HG02759 (cell line): ENCODE measurements at regions not wholly inside any gene's neighbourhood (a gene's known extent, or its start where the extent isn't known, plus 50 kb on each side); places are given as distances from the start of the nearest gene placed in this dataset.

Source experiments
- ATAC-seq: cut with Tn5 transposase; IDR thresholded peaks from one replicate; pipeline ENCODE4 v1.9.1; 2021; ENCODE audit warnings: mild to moderate bottlenecking, moderate library complexity; ENCODE audit not compliant: unreplicated experiment

DNA sequence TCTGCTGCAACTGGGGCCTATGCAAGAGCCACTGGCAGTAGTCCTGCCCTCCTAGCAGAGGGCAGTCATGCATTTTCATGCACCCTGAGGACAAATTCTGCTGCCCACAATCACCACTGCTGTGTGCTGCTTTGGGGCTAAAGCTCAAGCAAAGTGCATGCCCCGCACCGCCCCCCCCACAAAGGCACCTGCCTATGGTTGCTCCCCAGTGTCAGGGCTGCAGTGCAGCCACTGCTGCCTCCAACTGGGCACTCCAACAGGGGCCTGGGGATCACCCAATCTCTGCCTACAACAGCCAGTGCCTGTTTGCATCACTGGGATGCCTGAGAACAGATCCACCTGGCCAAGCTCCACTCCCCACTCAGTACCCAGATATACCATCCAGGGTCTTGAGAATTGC lies 417.0 kb downstream of the HTR7 start:
- no peak for ATAC-seq

DNA sequence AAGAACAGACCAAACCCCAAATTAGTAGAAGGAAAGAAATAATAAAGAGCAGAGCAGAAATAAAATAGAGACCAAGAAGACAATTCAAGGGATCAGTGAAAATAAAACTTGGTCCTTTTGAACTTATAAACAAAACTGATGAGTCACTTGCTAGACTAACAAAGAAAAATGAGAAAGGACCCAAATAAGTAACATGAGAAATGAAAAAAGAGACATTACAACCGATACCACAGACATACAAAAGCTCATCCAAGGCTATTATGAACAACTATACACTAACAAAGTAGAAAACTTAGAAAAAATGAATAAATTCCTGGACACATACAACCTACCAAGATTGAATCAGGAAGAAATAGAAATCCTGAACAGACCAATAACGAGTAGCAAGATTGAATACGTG lies 414.5 kb downstream of the HTR7 start:
- ATAC-seq = no peak

DNA sequence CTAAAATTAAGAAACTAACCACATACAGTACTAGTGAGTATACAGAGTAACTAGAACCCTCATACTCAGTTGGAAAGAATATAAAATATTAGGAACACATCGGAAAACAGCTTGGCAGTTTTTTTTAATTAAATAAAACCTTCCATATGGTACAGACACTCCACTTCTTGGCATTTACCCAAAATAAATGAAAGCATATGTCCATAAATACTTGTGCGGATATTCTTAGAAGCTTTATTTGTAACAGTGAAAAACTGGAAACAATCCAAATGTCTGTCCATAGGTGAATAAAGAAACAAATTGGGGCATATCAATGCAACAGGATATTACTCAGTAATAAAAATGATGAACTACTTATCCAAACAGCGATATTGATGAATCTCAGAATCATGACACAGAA lies 410.0 kb downstream of the HTR7 start:
- ATAC-seq = no peak

DNA sequence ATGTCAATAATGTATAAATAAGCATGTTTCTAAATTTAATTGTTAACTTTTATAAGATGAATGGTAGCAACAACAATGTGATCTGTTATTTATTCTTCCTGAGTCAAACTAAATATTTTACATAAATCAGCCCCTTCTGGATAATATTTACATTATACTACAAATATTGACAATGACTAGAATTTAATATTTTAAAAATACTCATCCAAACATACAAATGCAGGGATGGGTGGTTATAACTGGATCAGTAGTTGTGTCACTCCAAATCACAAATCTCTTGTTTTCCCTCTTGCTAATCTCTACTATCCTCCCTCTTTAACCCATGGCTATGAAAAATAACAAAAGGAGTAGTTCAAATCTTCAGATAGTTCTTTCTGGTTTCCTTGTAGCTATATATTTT lies 407.0 kb downstream of the HTR7 start:
- no peak for ATAC-seq

DNA sequence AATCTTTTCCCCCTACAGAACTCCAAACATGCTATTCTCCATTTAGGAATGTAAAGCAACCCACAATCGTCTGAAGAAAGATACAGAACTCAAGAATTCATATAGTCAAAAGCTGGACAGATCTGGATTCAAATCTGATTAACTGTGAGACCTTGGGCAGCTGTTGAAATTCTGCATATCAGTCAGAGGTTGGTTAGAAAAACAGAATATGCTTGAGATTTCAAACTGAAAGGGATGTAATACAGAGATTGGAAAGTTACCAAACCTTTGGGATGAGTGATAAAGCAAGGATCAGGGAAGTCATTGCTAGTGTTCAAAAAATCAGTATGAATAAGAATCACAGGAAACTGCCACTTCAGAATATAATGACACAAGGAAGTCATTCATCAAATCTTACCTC lies 406.6 kb downstream of the HTR7 start:
- no peak for ATAC-seq

DNA sequence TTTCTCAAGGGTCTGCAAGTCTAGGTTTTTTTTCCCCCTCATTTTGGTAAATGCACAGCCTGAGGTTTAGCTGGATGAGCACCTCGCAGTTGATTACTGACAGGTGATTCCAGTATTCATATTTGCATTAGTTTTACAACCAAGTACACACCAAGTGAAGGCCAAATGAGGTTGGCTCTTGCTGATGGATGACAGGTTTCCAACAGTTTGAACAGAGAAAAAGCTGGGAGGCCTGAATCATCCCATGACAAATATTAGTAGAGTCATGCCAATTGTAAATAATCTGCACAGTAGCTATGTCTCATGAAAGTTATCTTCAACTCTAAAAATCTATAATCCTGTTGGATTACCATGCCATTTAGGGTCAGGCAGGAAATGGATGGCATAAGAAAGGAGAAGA lies 399.8 kb downstream of the HTR7 start:
- ATAC-seq = no peak

DNA sequence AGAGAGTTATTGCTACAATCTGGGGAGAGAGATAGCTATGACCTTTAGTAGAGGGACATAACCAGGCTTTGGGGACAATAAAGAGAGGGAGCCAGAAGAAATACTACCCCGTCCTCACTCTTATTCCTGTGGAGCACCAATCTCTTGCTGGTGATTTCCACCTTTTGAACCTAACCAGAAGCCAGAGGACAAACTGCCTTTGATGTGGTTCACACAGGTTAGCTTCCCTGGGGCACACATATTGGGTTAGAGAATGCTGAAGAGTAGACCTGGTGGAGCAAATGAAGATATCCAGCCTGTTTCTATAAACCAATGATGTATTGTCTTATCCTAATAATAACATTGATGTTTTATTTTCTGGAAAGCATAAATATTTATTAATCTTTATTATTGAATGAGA lies 399.3 kb downstream of the HTR7 start:
- ATAC-seq = no peak

DNA sequence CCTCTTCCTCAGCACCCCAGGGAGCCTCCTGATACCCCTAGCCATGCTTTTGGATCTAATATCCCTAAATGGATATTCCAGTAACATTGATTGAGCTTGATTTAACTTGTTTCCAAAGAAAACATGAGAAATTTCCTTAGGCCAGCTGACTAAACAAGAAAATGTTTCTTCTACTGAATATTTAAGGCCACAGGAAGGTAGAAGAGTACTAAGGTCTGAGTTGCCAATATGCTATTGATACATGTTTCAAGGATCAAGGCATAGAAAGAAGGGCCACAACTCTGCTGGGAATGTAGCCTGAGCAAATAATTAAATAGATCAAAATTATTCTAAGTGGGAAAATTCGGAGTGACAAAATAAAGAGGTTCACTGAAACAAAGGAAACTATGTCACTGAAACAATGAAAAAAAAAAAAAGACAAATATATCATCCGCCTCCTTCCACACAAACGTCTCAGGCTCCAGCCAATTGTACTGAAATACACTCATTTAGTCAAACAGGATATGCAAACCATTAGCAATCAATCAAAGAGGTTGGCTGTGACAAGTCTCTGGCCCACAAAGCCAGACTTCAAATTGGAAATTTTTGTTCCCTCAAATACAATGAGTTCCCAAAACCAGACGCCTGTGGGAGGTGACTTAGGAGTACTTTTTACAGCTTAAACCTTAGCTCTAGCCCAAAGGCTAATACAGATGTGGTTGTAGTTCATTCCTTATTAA lies 396.2 kb downstream of the HTR7 start:
- ATAC-seq = no peak

DNA sequence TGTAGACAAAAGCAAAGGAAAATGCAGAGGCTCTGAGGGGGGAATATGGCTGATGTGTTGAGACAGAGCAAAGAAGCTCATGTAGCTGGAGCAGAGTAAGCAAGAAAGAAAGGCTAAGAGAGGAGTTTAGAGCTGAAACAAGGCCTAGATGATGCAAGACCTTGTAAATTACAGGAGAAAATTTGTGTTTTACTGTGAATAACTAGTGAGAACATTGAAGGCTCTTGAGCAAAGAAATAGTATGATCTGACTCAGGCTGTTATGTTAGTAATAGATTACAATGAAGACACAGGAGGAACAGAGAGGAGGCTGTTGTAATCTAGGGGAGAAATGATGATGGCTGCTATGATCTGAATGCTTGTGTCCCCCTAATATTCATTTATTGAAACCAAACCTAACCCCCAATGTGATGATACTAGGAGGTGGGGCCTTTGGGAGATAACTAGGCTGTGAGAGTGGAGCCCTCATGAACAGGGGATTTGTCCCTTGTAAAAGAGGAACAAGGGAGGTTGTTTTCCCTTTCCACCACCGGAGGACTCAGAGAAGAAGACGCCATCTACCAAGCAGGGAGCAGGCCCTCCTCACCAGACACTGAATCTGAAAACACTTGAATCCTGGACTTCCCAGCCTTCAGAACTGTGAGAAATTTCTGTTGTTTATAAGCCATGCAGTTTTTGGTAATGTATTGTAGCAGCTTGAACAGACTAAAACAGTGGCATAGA lies 394.9 kb downstream of the HTR7 start:
- no peak for ATAC-seq

DNA sequence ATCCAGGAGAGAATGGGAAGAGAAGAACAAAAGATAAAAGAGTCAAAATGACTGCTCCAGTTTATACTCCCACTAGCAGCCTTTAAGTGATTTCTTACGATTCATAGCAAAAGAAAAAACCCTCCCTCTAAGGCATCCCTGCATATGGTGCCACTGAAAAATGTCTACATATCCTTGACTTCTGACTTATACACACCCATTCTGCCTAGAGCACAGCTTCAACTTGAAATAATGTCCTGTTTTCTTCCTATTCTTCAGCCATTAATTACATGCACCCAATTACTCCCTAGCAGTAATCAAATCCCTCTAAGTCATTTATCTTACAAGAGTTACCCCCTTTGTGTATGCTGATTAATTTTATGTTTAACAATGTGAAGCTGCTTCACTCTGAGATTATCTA lies 393.5 kb downstream of the HTR7 start:
- ATAC-seq = no peak

DNA sequence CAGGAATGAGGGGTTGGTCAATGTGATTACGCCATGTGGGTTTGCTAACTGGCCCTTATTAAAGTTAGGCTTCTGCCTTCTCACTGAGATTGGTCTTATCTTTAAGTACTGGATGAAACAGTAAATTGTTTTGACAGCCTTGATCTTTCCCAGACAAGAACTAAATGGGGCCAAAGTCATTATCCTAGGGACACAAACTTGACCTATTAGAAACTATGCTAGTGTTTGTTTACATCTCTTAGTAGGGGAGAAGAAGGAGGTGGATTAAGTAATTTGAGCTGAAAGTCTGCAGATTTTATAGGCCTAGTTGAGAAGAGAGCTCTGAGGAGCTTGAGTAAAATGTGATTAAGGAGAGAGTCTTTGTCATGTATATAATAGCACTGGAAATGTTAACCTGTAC lies 386.9 kb downstream of the HTR7 start:
- no peak for ATAC-seq

DNA sequence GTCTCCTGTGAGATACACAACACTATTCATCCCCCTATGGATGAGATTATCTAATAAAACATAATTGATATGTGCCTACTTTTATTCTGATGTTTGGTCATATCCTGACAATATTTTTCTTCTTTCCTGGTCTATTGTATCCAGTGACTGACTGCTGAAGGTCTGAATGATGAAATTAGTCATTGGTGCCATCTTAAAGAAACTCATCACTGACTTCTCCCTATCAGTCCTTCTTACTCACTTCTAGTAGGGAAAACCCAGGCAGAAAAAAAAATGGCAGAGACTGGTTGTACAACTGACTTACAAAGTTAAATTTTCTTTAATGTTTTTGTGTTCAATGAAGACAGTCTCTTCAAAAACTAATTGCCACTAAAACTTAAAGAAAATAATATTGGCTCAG lies 377.4 kb downstream of the HTR7 start:
- ATAC-seq = no peak

DNA sequence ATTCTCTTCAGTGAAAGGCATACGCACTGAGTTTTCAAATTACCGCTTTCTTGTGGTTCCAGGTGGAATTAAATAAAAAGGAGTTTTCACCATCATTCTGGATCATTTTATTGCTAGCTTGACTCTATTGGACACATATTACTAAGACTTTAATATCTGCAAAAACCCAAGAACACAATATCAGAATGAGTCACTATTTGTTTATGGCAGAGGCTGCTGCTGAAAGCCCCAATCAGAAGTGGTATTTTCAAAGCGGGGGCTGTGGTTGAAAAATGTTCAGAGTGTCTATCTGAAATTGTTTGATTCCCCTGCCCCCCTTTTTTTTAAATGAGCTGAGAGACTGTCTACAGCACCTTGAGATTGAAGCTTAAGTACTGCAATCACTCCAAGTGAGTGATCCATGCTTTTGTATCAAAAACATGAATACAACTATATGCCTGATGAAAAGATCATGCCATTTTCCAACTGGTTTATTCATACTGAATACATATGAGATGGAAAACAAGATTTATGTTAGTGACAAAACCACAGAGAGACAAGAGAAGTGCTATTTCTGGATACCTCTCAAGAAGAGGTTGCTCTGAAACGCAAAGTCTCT lies 376.4 kb downstream of the HTR7 start:
- no peak for ATAC-seq

DNA sequence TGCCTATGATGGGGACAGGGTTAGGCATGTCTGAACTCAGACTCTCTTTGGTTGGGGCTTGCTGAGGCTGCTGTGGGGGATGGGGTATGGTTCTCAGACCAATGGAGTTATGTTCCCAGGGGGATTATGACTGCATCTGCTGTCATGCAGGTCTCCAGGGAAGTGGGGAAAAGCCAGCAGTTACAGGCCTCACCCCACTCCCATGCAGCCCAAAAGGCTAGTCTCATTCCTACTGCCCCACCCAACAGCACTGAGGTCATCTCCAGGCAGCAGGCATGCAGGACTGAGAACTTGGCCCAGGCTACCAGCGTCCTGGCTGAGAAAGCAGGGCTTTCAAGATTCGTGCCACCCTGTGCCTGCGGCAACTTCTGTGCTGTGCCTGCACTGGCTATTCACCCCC lies 373.3 kb downstream of the HTR7 start:
- no peak for ATAC-seq

DNA sequence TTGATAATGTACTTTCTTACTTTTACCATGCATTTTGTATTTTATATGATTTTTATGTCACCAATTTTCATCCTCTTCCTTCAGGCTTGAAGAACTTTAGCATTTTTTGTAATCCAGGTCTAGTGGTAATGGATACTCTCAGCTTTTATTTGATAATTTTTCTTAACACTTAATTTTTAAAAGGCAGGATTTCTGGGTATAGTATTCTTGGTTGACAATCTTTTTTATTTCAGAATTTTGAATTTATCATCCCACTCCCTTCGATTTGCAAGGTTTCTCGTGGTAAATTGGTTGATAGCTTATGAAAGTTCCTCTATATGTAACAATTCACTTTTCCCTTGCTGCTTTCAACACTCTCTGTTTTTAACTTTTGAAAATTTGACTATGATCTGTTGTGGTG lies 363.7 kb downstream of the HTR7 start:
- no peak for ATAC-seq

DNA sequence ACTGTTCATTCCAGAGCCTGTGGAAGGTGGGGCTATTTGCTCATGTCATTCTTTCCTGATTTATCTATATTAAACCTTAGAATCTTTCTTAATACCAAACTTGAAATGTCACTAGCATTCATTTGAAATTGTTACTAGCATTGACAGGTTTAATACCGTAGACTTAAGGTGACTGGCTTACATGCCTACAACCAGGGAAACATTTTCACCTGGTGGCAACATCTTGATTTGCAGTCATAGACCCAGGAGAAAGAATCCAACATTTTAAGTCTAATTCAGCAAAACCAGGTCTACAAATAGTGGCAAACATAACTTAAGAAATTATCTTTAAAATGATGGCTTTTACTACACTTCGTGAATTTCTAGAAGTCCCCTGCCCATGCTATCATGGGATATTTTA lies 353.7 kb downstream of the HTR7 start:
- ATAC-seq = no peak

DNA sequence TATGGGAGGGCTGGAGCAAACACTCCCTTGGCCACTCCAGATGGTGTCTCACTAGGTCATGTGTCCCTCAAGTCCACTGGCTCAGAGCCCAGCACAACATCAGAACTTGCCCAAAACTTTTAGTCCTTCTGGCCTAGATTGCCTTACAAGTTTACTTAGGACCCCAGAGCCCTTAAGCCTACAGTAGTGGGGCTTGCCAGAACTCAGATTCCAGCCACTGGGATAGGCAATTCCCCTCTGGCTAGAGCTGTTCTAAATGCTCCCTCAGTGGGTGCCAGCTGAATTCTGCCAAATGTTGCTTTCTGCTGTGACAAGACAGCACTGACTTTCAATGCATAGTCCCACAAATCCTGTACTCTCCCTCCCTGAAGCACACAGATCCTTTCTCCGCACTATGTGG lies 331.1 kb downstream of the HTR7 start:
- ATAC-seq = no peak

DNA sequence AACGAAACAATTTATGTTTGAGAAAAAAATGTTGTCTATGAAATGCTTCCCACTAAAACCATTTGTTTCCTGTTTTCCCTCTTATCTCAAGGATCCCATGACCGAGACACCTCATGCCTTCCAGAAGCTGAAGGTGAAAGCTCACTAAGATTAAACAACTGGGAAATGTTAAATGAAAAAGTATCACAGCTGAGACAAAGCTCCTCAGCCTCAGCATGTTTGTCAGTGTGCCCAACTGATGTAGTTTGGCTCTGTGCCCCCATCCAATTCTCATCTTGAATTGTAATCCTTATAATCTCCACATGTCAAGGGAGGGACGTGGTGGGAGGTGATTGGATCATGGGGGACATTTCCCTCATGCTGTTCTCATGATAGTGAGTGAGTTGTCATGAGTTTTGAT lies 327.3 kb downstream of the HTR7 start:
- no peak for ATAC-seq

DNA sequence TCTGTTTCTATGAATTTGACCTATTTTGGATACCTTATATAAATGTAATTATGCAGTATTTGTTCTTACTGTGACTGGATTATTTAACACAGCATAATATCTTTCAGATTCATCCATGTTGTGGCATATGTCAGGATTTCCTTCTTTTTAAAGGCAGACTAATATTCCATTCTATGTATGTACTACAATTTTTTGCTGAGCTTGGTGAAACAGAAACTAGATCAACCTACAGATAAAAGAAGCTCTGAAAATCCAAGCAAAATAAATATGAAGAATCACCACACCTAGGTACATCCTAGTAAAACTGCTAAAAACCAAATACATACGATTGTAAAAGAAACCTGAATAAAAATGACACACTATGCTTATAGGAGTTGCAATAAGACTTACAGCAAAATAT lies 300.5 kb downstream of the HTR7 start:
- no peak for ATAC-seq

DNA sequence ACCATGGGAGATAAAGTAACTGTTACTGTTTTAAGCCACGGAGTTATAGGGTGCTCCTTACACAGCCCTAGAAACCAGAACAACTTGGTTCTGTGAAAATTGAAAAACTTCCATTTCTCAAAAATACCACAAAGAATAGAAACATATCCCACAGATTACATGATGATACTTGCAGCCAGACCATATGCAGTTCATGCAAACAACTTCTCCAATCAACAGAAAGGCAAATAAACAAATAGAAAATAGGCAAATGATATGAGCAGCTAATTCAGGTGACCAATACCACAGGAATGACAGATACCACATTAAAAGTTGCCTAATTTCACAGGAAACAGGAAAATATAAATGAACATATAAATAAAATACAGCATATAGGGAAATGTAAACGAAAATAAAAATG lies 297.5 kb downstream of the HTR7 start:
- no peak for ATAC-seq

DNA sequence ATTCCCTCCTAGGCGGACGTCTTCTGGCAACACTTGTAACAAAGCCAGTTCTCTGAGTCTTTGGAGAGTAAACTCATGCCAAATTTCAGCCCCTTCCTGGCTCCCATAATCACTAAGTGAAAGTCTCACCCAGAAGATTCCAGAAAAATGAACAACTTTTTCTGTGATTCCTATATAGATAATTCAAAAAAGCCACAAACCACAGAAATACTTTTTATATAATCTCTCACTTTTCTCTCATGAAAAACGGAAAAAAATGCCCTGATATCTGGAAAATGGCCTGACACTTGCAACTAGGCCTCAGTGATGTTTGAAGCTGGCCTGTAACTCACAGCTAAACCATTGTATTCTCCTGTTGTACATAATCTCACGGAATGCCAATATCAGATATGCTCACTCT lies 296.2 kb downstream of the HTR7 start:
- no peak for ATAC-seq

DNA sequence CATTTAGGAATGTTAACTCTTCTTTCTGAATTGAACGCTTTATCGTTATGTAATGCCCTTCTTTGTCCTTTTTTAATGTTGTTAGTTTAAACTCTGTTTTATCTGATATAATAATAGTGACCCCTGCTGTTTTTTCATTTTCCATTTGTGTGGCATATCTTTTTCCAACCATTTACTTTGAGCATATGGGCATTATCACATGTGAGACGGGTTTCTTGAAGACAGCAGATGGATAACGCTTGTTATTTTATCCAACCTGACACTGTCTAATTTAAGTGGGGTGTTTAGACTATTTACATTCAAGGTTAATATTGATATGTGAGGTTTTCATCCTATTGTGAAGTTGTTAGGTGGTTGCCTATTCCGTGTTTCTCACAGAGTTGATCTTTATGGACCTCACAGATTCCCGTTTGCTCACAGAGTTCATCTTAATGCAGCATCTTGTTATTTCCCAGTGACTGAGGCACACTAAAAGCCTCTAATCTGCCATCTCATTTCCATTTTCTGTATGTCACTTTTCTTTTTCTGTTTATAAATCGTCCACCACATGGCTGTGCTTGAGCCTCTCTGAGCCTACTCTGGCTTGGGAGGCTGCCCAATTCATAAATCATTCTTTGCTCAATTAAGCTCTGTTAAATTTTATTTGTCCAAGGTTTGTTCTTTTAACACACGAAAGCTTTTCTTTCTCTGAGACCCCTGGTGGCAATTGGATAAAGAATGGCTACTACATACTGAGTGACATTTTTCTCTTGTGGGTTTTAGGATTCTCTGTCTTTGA lies 286.2 kb downstream of the HTR7 start:
- no peak for ATAC-seq
